Natural killer cell (primary cell): ENCODE measurements at regions not wholly inside any gene's neighbourhood (a gene's known extent, or its start where the extent isn't known, plus 50 kb on each side); places are given as distances from the start of the nearest gene placed in this dataset.

Experiments
- ATAC-seq, 3 donors: fragments of 150-1000 bp in 2 of 3; fragments of 200-7000 bp in 1 of 3; cut with Tn5 transposase; 1 replicate in 1 of 3; 2 replicates in 2 of 3; pipeline ENCODE4 v1.10.0; 2021; ENCODE audit warnings: mild to moderate bottlenecking in 2 of 3, moderate library complexity in 2 of 3
- DNase-seq, 2 donors: peaks; one replicate each; pipeline versions ENCODE4 v3.0.0 to v3.0.0-alpha.2; 2013 to 2021; ENCODE audit warnings: mixed read lengths in 1 of 2
- H3K27ac ChIP-seq: one replicate; pipeline ENCODE4 v1.5.1; 2013; ENCODE audit warnings: mild to moderate bottlenecking, low read length
- H3K27me3 ChIP-seq: one replicate; pipeline ENCODE4 v1.6.1; 2013; ENCODE audit warnings: low read length; ENCODE audit not compliant: control insufficient read depth, insufficient read depth
- H3K36me3 ChIP-seq: one replicate; pipeline ENCODE4 v1.6.1; 2013; ENCODE audit warnings: low read length; ENCODE audit not compliant: control insufficient read depth, insufficient read depth
- H3K4me1 ChIP-seq: one replicate; pipeline ENCODE4 v1.6.1; 2013; ENCODE audit warnings: low read length; ENCODE audit not compliant: control insufficient read depth, insufficient read depth
- H3K4me3 ChIP-seq: one replicate; pipeline ENCODE4 v1.5.1; 2013; ENCODE audit warnings: low read length
- H3K9me3 ChIP-seq: one replicate; pipeline ENCODE4 v1.6.1; 2013; ENCODE audit warnings: low read length; ENCODE audit not compliant: control insufficient read depth, insufficient read depth
- H3K27ac Mint-ChIP-seq, 2 donors: one replicate each; pipeline ENCODE4 v1.8.0; 2022; ENCODE audit warnings: mild to moderate bottlenecking in 2 of 2, mixed read lengths in 2 of 2, moderate library complexity in 1 of 2
- H3K27me3 Mint-ChIP-seq, 2 donors: one replicate each; pipeline ENCODE4 v1.8.0; 2022; ENCODE audit warnings: low read depth in 2 of 2, mixed read lengths in 2 of 2
- H3K36me3 Mint-ChIP-seq: one replicate; pipeline ENCODE4 v1.8.0; 2022; ENCODE audit warnings: mixed read lengths
- H3K4me1 Mint-ChIP-seq, 2 donors: one replicate each; pipeline ENCODE4 v1.8.0; 2022; ENCODE audit warnings: mixed read lengths in 2 of 2
- H3K4me3 Mint-ChIP-seq: one replicate; pipeline ENCODE4 v1.8.0; 2022; ENCODE audit warnings: mild to moderate bottlenecking, moderate library complexity, mixed read lengths
- H3K9me3 Mint-ChIP-seq, 2 donors: one replicate each; pipeline ENCODE4 v1.8.0; 2022; ENCODE audit warnings: mixed read lengths in 2 of 2
- CTCF ChIP-seq: fragments of 200-600 bp; IDR thresholded peaks from one replicate; pipeline ENCODE4 v1.8.0; 2022; ENCODE audit warnings: antibody characterized with exemption
- WGBS: methylation state at CpG from one replicate; pipeline ENCODE4 v1.1.7; 2013; ENCODE audit warnings: missing lambda C conversion rate; ENCODE audit not compliant: insufficient coverage; 5-methylcytosine and 5-hydroxymethylcytosine counted together
- intact Hi-C: fragments of 100-400 bp; cut with micrococcal nuclease; formaldehyde crosslinking; loops from one replicate; pipeline ENCODE4 v1.14.2; 2022

- no peak overlapping the region for H3K27ac Mint-ChIP-seq
- H3K36me3 Mint-ChIP-seq = no peaks in the 10 kb centered on the region
- ATAC-seq = no peak
- WGBS = 100% methylated on average over 1 of the region's 1 CpG
- no peaks in the 10 kb centered on the region for H3K27me3 ChIP-seq
- H3K4me3 ChIP-seq = no peak overlapping the region
- H3K4me1 ChIP-seq = no peaks in the 10 kb centered on the region
- DNase-seq = no peak
- no peak overlapping the region for H3K4me3 Mint-ChIP-seq
- H3K9me3 Mint-ChIP-seq = peaks cover 0 to 2% of the 10 kb centered on the region in 2 donors
- no peak overlapping the region for H3K27ac ChIP-seq
- no peaks in the 10 kb centered on the region for H3K4me1 Mint-ChIP-seq
- TF ChIP-seq CTCF = no peak
- intact Hi-C loops = no loop called here
- H3K9me3 ChIP-seq = no peaks in the 10 kb centered on the region
- H3K27me3 Mint-ChIP-seq = no peaks in the 10 kb centered on the region
- H3K36me3 ChIP-seq = no peaks in the 10 kb centered on the region
Measured at GRCh38 chr4:181698221-181698620, 545.0 kb upstream of the TENM3 start.

- Histone ChIP-seq H3K27me3 (no peaks in the 10 kb centered on the region), H3K27ac (no peak overlapping the region), H3K4me1 (no peaks in the 10 kb centered on the region), H3K9me3 (no peaks in the 10 kb centered on the region), H3K4me3 (no peak overlapping the region), H3K36me3 (no peaks in the 10 kb centered on the region)
- Mint-ChIP-seq H3K9me3 (peaks cover 0 to 2% of the 10 kb centered on the region in 2 donors), H3K36me3 (no peaks in the 10 kb centered on the region), H3K27me3 (no peaks in the 10 kb centered on the region), H3K27ac (no peak overlapping the region), H3K4me1 (no peaks in the 10 kb centered on the region), H3K4me3 (no peak overlapping the region)
- TF ChIP-seq CTCF = no peak
- 87% methylated on average over 5 of the region's 5 CpGs for WGBS
- no peak for DNase-seq
- no peak for ATAC-seq
- intact Hi-C loops = no loop called here
Measured at GRCh38 chr4:181701214-181701613, 542.0 kb upstream of the TENM3 start.

- no peak overlapping the region for H3K4me3 Mint-ChIP-seq
- H3K27ac Mint-ChIP-seq = no peak overlapping the region
- H3K36me3 Mint-ChIP-seq = no peaks in the 10 kb centered on the region
- TF ChIP-seq CTCF = no peak
- H3K9me3 Mint-ChIP-seq = peaks cover 0 to 2% of the 10 kb centered on the region in 2 donors
- ATAC-seq = no peak
- H3K4me1 Mint-ChIP-seq = no peaks in the 10 kb centered on the region
- WGBS = 86% methylated on average over 9 of the region's 9 CpGs
- Histone ChIP-seq H3K4me3 (no peak overlapping the region), H3K9me3 (no peaks in the 10 kb centered on the region), H3K27ac (no peak overlapping the region), H3K36me3 (no peaks in the 10 kb centered on the region), H3K4me1 (no peaks in the 10 kb centered on the region), H3K27me3 (no peaks in the 10 kb centered on the region)
- no peak for DNase-seq
- H3K27me3 Mint-ChIP-seq = no peaks in the 10 kb centered on the region
- intact Hi-C loops = no loop called here
Measured at GRCh38 chr4:181701894-181702293, 541.3 kb upstream of the TENM3 start.

GRCh38 chr4:181702864-181703495 is 540.2 kb upstream of the TENM3 start:
- no peaks in the 10 kb centered on the region for H3K36me3 ChIP-seq
- no peaks in the 10 kb centered on the region for H3K4me1 Mint-ChIP-seq
- DNase-seq = no peak
- no peaks in the 10 kb centered on the region for H3K27me3 ChIP-seq
- no peak for ATAC-seq
- H3K9me3 Mint-ChIP-seq = peaks cover 0 to 2% of the 10 kb centered on the region in 2 donors
- intact Hi-C loops = no loop called here
- H3K4me3 Mint-ChIP-seq = no peak overlapping the region
- TF ChIP-seq CTCF = no peak
- H3K4me3 ChIP-seq = no peak overlapping the region
- H3K4me1 ChIP-seq = no peaks in the 10 kb centered on the region
- WGBS = 77% methylated on average over 8 of the region's 11 CpGs
- H3K27ac Mint-ChIP-seq = no peak overlapping the region
- H3K27ac ChIP-seq = no peak overlapping the region
- no peaks in the 10 kb centered on the region for H3K27me3 Mint-ChIP-seq
- H3K36me3 Mint-ChIP-seq = no peaks in the 10 kb centered on the region
- no peaks in the 10 kb centered on the region for H3K9me3 ChIP-seq
